Muscle of leg (tissue), 3 donors: ENCODE measurements at regions not wholly inside any gene's neighbourhood (a gene's known extent, or its start where the extent isn't known, plus 50 kb on each side); places are given as distances from the start of the nearest gene placed in this dataset.

Experiments
- DNase-seq: peaks from one replicate; pipeline ENCODE4 v3.0.0; 2013
- H3K27ac ChIP-seq: one replicate; pipeline ENCODE4 v1.5.1; 2013; ENCODE audit warnings: mild to moderate bottlenecking, low read length, control low read depth
- H3K27me3 ChIP-seq: one replicate; pipeline ENCODE4 v1.6.1; 2013; ENCODE audit warnings: low read length; ENCODE audit not compliant: control insufficient read depth, insufficient read depth
- H3K36me3 ChIP-seq: one replicate; pipeline ENCODE4 v1.6.1; 2013; ENCODE audit warnings: low read length; ENCODE audit not compliant: control insufficient read depth, insufficient read depth
- H3K4me1 ChIP-seq: one replicate; pipeline ENCODE4 v1.6.1; 2013; ENCODE audit warnings: low read length; ENCODE audit not compliant: control insufficient read depth, insufficient read depth
- H3K4me3 ChIP-seq: one replicate; pipeline ENCODE4 v1.5.1; 2013; ENCODE audit warnings: low read length, control low read depth
- H3K9me3 ChIP-seq: replicated peaks from 2 replicates; pipeline ENCODE4 v1.6.1; 2013; ENCODE audit warnings: low read depth, low read length; ENCODE audit not compliant: control insufficient read depth
- WGBS: methylation state at CpG from one replicate; pipeline ENCODE4 v1.1.5; 2013; ENCODE audit warnings: missing lambda C conversion rate; ENCODE audit not compliant: insufficient coverage; 5-methylcytosine and 5-hydroxymethylcytosine counted together

GRCh38 chr1:147833231-147833860 lies 69.2 kb upstream of the GJA8 start:
- H3K36me3 ChIP-seq, result no peaks in the 10 kb centered on the region
- no peaks in the 10 kb centered on the region for H3K9me3 ChIP-seq
- no peak for DNase-seq
- H3K27ac ChIP-seq, result no peak overlapping the region
- WGBS, result no CpG with 5 or more reads among the region's 3 CpGs
- no peaks in the 10 kb centered on the region for H3K27me3 ChIP-seq
- H3K4me3 ChIP-seq, result no peak overlapping the region
- H3K4me1 ChIP-seq, result peaks cover 2% of the 10 kb centered on the region

GRCh38 chr1:147834181-147834580 lies 68.4 kb upstream of the GJA8 start:
- no peak for DNase-seq
- peaks cover 2% of the 10 kb centered on the region for H3K4me1 ChIP-seq
- no peak overlapping the region for H3K4me3 ChIP-seq
- no peaks in the 10 kb centered on the region for H3K9me3 ChIP-seq
- H3K36me3 ChIP-seq, result no peaks in the 10 kb centered on the region
- no peaks in the 10 kb centered on the region for H3K27me3 ChIP-seq
- WGBS, result 43% methylated on average over 3 of the region's 4 CpGs
- no peak overlapping the region for H3K27ac ChIP-seq

GRCh38 chr1:147834810-147835209 lies 67.8 kb upstream of the GJA8 start:
- Histone ChIP-seq H3K36me3 (no peaks in the 10 kb centered on the region), H3K4me1 (peaks cover 2% of the 10 kb centered on the region), H3K4me3 (no peak overlapping the region), H3K9me3 (no peaks in the 10 kb centered on the region), H3K27me3 (no peaks in the 10 kb centered on the region), H3K27ac (no peak overlapping the region)
- DNase-seq, result no peak

GRCh38 chr1:147837129-147837963 lies 65.2 kb upstream of the GJA8 start:
- Histone ChIP-seq H3K27ac (no peak overlapping the region), H3K4me3 (no peak overlapping the region), H3K27me3 (no peaks in the 10 kb centered on the region), H3K36me3 (no peaks in the 10 kb centered on the region), H3K4me1 (peaks cover 2% of the 10 kb centered on the region), H3K9me3 (no peaks in the 10 kb centered on the region)
- no peak for DNase-seq
- WGBS, result 17% methylated on average over 6 of the region's 11 CpGs

GRCh38 chr1:147837964-147838292 lies 64.7 kb upstream of the GJA8 start:
- H3K4me1 ChIP-seq, result peaks cover 2% of the 10 kb centered on the region
- no peaks in the 10 kb centered on the region for H3K36me3 ChIP-seq
- H3K9me3 ChIP-seq, result no peaks in the 10 kb centered on the region
- DNase-seq, result no peak
- H3K27me3 ChIP-seq, result no peaks in the 10 kb centered on the region
- WGBS, result 40% methylated on average over 1 of the region's 2 CpGs
- no peak overlapping the region for H3K27ac ChIP-seq
- H3K4me3 ChIP-seq, result no peak overlapping the region

- Histone ChIP-seq H3K4me3 (no peak overlapping the region), H3K36me3 (no peaks in the 10 kb centered on the region), H3K4me1 (peaks cover 2% of the 10 kb centered on the region), H3K27me3 (no peaks in the 10 kb centered on the region), H3K9me3 (no peaks in the 10 kb centered on the region), H3K27ac (no peak overlapping the region)
- no peak for DNase-seq
- 91% methylated on average over 4 of the region's 4 CpGs for WGBS
Measured at GRCh38 chr1:147840909-147841308, 61.7 kb upstream of the GJA8 start.

GRCh38 chr1:147842578-147842977 lies 60.0 kb upstream of the GJA8 start:
- WGBS, result 84% methylated on average over 4 of the region's 8 CpGs
- no peak for DNase-seq
- no peaks in the 10 kb centered on the region for H3K36me3 ChIP-seq
- no peak overlapping the region for H3K4me3 ChIP-seq
- no peaks in the 10 kb centered on the region for H3K4me1 ChIP-seq
- H3K27me3 ChIP-seq, result no peaks in the 10 kb centered on the region
- no peaks in the 10 kb centered on the region for H3K9me3 ChIP-seq
- H3K27ac ChIP-seq, result no peak overlapping the region

- DNase-seq, result no peak
- Histone ChIP-seq H3K27ac (no peak overlapping the region), H3K36me3 (no peaks in the 10 kb centered on the region), H3K27me3 (no peaks in the 10 kb centered on the region), H3K4me3 (no peak overlapping the region), H3K9me3 (no peaks in the 10 kb centered on the region), H3K4me1 (no peaks in the 10 kb centered on the region)
- 63% methylated on average over 2 of the region's 3 CpGs for WGBS
Measured at GRCh38 chr1:147843486-147843885, 59.1 kb upstream of the GJA8 start.

GRCh38 chr1:147847831-147848230 lies 54.8 kb upstream of the GJA8 start:
- no peaks in the 10 kb centered on the region for H3K36me3 ChIP-seq
- peaks cover 3% of the 10 kb centered on the region for H3K4me1 ChIP-seq
- H3K27me3 ChIP-seq, result no peaks in the 10 kb centered on the region
- WGBS, result no CpG with 5 or more reads among the region's 1 CpG
- no peak overlapping the region for H3K4me3 ChIP-seq
- H3K27ac ChIP-seq, result no peak overlapping the region
- no peak for DNase-seq
- H3K9me3 ChIP-seq, result no peaks in the 10 kb centered on the region

- peaks cover 3% of the 10 kb centered on the region for H3K4me1 ChIP-seq
- H3K27ac ChIP-seq, result no peak overlapping the region
- no peaks in the 10 kb centered on the region for H3K36me3 ChIP-seq
- no peaks in the 10 kb centered on the region for H3K9me3 ChIP-seq
- no peak overlapping the region for H3K4me3 ChIP-seq
- WGBS, result 51% methylated on average over 2 of the region's 4 CpGs
- peak; percentile 7 for DNase-seq
- no peaks in the 10 kb centered on the region for H3K27me3 ChIP-seq
Measured at GRCh38 chr1:147849098-147849895, 53.3 kb upstream of the GJA8 start.
